Adrenal gland (tissue), 5 donors: ENCODE measurements at regions not wholly inside any gene's neighbourhood (a gene's known extent, or its start where the extent isn't known, plus 50 kb on each side); places are given as distances from the start of the nearest gene placed in this dataset.

Source experiments
- CTCF ChIP-seq, 6 experiments: fragments of 450-650 bp in 4 of 6; fragments of 200-600 bp in 2 of 6; sonication (generic) in 1 of 6; IDR thresholded peaks; 1 replicate in 5 of 6; 2 replicates in 1 of 6; pipeline versions ENCODE4 v1.5.1 to v1.8.0; 2016 to 2021; ENCODE audit warnings: antibody characterized with exemption in 6 of 6, mild to moderate bottlenecking in 2 of 6, moderate library complexity in 1 of 6
- POLR2A ChIP-seq, 2 donors: fragments of 450-650 bp; IDR thresholded peaks; one replicate each; pipeline ENCODE4 v1.6.1; 2017; ENCODE audit warnings: antibody characterized with exemption in 2 of 2, mild to moderate bottlenecking in 2 of 2, moderate library complexity in 1 of 2
- donor health status: DM: no; HTN: no; CAD: no.

- TF ChIP-seq CTCF (IDR thresholded peaks at IDR 0.05) (no peak), POLR2A (IDR thresholded peaks at IDR 0.05) (no peak)
These were observed 85.2 kb upstream of the TRABD2B start for GRCh38 chr1:48082271-48082962.
